Stomach (tissue), 4 donors: ENCODE measurements at regions not wholly inside any gene's neighbourhood (a gene's known extent, or its start where the extent isn't known, plus 50 kb on each side); places are given as distances from the start of the nearest gene placed in this dataset.
"Not testable (repeated sequence)": the region's sequence is repeated elsewhere in the genome, so short reads cannot be mapped to it uniquely, and the experiment has no call there.

Experiments
- EP300 ChIP-seq: sonication (generic); formaldehyde crosslinking; IDR thresholded peaks from one replicate; pipeline ENCODE4 v1.6.1; 2017; ENCODE audit warnings: antibody characterized with exemption
- POLR2A ChIP-seq, 4 donors: fragments of 450-650 bp; IDR thresholded peaks; one replicate each; pipeline ENCODE4 v1.6.1; 2016; ENCODE audit warnings: antibody characterized with exemption in 4 of 4, control low read depth in 2 of 4, mild to moderate bottlenecking in 1 of 4, moderate library complexity in 1 of 4
- POLR2AphosphoS5 ChIP-seq, 3 donors: sonication (generic); formaldehyde crosslinking; IDR thresholded peaks; one replicate each; pipeline ENCODE4 v1.6.1; 2016; ENCODE audit warnings: antibody characterized with exemption in 3 of 3
- TF ChIP-seq, protein P1 (sequence below), 7 experiments: fragments of 450-650 bp in 4 of 7; fragments of 200-600 bp in 3 of 7; sonication (generic) in 3 of 7; IDR thresholded peaks; one replicate each; pipeline ENCODE4 v1.5.1; 2016 to 2019; ENCODE audit warnings: antibody characterized with exemption in 7 of 7, control low read depth in 2 of 7, mild to moderate bottlenecking in 1 of 7

DNA sequence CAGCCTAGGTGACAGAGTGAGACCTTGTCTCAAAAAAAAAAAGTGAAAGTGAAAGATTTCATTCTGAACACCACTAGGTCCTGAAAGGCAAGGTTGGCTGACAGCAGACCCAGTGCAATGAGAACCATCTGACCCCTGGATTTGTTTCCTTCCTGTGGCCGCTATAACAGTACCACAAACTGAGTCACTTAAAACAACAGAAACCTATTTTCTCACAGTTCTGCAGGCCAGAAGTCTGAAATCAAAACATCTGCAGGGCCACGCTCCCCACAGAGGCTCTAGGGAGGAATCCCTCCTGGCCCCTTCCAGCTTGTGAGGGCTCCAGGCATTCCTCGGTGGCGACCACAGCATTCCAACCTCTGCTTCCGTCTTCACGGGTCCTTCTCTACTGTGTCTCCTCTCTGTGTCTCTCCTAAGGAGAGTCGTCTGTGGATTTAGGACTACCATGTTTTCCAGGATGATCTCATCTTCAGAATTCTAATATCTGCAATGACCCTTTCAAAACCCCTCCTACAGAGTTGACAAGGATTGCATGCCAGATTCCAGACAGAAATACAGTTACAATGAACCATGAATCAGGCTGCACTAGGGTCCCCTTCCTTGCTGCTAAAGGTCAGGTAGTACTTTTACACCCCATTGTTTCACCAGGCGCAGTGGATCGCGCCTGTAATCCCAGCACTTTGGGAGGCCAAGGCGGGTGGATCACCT is 78.0 kb upstream of the ADGRL1 start:
- TF ChIP-seq, protein P1, sequence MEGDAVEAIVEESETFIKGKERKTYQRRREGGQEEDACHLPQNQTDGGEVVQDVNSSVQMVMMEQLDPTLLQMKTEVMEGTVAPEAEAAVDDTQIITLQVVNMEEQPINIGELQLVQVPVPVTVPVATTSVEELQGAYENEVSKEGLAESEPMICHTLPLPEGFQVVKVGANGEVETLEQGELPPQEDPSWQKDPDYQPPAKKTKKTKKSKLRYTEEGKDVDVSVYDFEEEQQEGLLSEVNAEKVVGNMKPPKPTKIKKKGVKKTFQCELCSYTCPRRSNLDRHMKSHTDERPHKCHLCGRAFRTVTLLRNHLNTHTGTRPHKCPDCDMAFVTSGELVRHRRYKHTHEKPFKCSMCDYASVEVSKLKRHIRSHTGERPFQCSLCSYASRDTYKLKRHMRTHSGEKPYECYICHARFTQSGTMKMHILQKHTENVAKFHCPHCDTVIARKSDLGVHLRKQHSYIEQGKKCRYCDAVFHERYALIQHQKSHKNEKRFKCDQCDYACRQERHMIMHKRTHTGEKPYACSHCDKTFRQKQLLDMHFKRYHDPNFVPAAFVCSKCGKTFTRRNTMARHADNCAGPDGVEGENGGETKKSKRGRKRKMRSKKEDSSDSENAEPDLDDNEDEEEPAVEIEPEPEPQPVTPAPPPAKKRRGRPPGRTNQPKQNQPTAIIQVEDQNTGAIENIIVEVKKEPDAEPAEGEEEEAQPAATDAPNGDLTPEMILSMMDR (IDR thresholded peaks at IDR 0.05), result not testable (repeated sequence)
- not testable (repeated sequence) for TF ChIP-seq POLR2A (IDR thresholded peaks at IDR 0.05); POLR2AphosphoS5 (IDR thresholded peaks at IDR 0.05); EP300
